H1 (cell line): ENCODE measurements at regions not wholly inside any gene's neighbourhood (a gene's known extent, or its start where the extent isn't known, plus 50 kb on each side); places are given as distances from the start of the nearest gene placed in this dataset.

Source experiments
- CBX5 ChIP-seq: fragments of 300-800, 300-1000 bp; sonication (generic); IDR thresholded peaks from 2 replicates; pipeline ENCODE4 v1.7.1; 2016; ENCODE audit warnings: antibody characterized with exemption, low read length, low read depth
- CHD2 ChIP-seq: IDR thresholded peaks from 2 replicates; pipeline ENCODE4 v1.6.1; 2012; ENCODE audit warnings: low read length, improper control_type of control experiment
- EZH2 ChIP-seq: fragments of 200-600 bp; sonication (generic); IDR thresholded peaks from 2 replicates; pipeline ENCODE4 v1.7.1; 2012; ENCODE audit warnings: low read depth, mild to moderate bottlenecking, moderate library complexity, low read length, inconsistent platforms; ENCODE audit not compliant: severe bottlenecking
- JUND ChIP-seq: IDR thresholded peaks from 2 replicates; pipeline ENCODE4 v1.6.1; 2011; ENCODE audit warnings: mild to moderate bottlenecking, improper control_type of control experiment, low read length
- KDM1A ChIP-seq: fragments of 200-600, 300-600 bp; sonication (generic); IDR thresholded peaks from 2 replicates; pipeline ENCODE4 v1.7.1; 2016; ENCODE audit warnings: mild to moderate bottlenecking, low read length, borderline replicate concordance
- POLR2AphosphoS5 ChIP-seq: IDR thresholded peaks from 2 replicates; pipeline ENCODE4 v1.6.1; 2011; ENCODE audit warnings: low read depth, low read length
- RAD21 ChIP-seq, 2 experiments: IDR thresholded peaks in 1 of 2; conservative IDR thresholded peaks in 1 of 2; 2 replicates each; pipeline ENCODE4 v1.6.1; 2011; ENCODE audit warnings: low read depth in 2 of 2, low read length in 2 of 2, improper control_type of control experiment in 1 of 2, inconsistent platforms in 1 of 2, mild to moderate bottlenecking in 1 of 2, moderate library complexity in 1 of 2
- RNF2 ChIP-seq: fragments of 200-900, 300-1000 bp; sonication (generic); IDR thresholded peaks from 2 replicates; pipeline ENCODE4 v1.7.1; 2016; ENCODE audit warnings: borderline replicate concordance, low read depth, mild to moderate bottlenecking, antibody characterized with exemption, low read length; ENCODE audit not compliant: poor library complexity, severe bottlenecking; ENCODE audit errors: missing control alignments
- SRF ChIP-seq: IDR thresholded peaks from 2 replicates; pipeline ENCODE4 v1.6.1; 2011; ENCODE audit warnings: mild to moderate bottlenecking, low read depth, low read length, moderate library complexity
- TCF12 ChIP-seq: IDR thresholded peaks from 2 replicates; pipeline ENCODE4 v1.6.1; 2011; ENCODE audit warnings: low read depth, mild to moderate bottlenecking, low read length
- TF ChIP-seq, protein P1 (sequence below), 3 experiments: IDR thresholded peaks; 1 replicate in 2 of 3; 2 replicates in 1 of 3; pipeline versions ENCODE4 v1.5.1 to v1.6.1; 2011; ENCODE audit warnings: low read length in 3 of 3, mild to moderate bottlenecking in 3 of 3, inconsistent platforms in 2 of 3, low read depth in 1 of 3, moderate library complexity in 1 of 3; ENCODE audit not compliant: insufficient read depth in 1 of 3; ENCODE audit errors: control extremely low read depth in 1 of 3
- TF ChIP-seq, protein P2 (sequence below): IDR thresholded peaks from 2 replicates; pipeline ENCODE4 v1.6.1; 2012; ENCODE audit warnings: low read length, inconsistent platforms
- TF ChIP-seq, protein P3 (sequence below): IDR thresholded peaks from 2 replicates; pipeline ENCODE4 v1.6.1; 2012; ENCODE audit warnings: inconsistent platforms

DNA sequence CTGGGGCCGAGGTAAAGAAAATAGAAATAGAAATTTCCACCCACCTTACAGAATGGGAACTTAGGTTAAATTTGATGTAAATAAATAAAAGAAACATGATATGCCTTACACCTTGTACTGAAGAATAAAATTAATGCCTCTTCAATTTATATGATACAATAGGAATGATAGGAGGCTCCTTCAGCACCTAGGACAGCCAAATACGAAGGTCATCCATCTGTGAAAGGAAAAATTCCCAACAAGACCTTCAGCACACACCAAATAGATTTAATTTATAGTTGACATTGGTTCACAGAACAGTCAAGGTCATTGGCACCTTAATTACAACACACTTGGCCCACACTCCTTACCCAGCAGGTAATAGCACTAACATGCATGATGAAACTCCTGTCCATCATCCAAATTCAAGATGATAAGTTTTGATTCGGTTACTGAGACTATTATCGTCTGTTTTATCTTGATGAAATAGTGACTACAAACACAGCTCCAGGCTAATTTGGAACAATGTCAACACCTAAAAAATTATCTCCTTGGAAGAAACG, 250.9 kb downstream of the SNX13 start:
- TF ChIP-seq, protein P1, sequence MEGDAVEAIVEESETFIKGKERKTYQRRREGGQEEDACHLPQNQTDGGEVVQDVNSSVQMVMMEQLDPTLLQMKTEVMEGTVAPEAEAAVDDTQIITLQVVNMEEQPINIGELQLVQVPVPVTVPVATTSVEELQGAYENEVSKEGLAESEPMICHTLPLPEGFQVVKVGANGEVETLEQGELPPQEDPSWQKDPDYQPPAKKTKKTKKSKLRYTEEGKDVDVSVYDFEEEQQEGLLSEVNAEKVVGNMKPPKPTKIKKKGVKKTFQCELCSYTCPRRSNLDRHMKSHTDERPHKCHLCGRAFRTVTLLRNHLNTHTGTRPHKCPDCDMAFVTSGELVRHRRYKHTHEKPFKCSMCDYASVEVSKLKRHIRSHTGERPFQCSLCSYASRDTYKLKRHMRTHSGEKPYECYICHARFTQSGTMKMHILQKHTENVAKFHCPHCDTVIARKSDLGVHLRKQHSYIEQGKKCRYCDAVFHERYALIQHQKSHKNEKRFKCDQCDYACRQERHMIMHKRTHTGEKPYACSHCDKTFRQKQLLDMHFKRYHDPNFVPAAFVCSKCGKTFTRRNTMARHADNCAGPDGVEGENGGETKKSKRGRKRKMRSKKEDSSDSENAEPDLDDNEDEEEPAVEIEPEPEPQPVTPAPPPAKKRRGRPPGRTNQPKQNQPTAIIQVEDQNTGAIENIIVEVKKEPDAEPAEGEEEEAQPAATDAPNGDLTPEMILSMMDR (IDR thresholded peaks at IDR 0.05; ENCODE audit: control extremely low read depth in 1 of 3, insufficient read depth in 1 of 3, low read depth in 1 of 3, low read length in 3 of 3) = no peak
- no peak for TF ChIP-seq SRF
- no peak for TF ChIP-seq JUND
- TF ChIP-seq POLR2AphosphoS5 = no peak
- TF ChIP-seq RAD21 (IDR thresholded peaks at IDR 0.05 in 1 of 2, conservative IDR thresholded peaks at IDR 0.05 in 1 of 2; ENCODE audit: low read depth in 2 of 2, low read length in 2 of 2) = no peak
- TF ChIP-seq, protein P2, sequence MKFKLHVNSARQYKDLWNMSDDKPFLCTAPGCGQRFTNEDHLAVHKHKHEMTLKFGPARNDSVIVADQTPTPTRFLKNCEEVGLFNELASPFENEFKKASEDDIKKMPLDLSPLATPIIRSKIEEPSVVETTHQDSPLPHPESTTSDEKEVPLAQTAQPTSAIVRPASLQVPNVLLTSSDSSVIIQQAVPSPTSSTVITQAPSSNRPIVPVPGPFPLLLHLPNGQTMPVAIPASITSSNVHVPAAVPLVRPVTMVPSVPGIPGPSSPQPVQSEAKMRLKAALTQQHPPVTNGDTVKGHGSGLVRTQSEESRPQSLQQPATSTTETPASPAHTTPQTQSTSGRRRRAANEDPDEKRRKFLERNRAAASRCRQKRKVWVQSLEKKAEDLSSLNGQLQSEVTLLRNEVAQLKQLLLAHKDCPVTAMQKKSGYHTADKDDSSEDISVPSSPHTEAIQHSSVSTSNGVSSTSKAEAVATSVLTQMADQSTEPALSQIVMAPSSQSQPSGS = no peak
- no peak for TF ChIP-seq RNF2
- TF ChIP-seq KDM1A = no peak
- TF ChIP-seq, protein P3, sequence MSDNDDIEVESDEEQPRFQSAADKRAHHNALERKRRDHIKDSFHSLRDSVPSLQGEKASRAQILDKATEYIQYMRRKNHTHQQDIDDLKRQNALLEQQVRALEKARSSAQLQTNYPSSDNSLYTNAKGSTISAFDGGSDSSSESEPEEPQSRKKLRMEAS = no peak
- no peak for TF ChIP-seq CHD2
- TF ChIP-seq CBX5 = no peak
- no peak for TF ChIP-seq EZH2
- no peak for TF ChIP-seq TCF12
